Aorta (tissue), 5 donors: ENCODE measurements at regions not wholly inside any gene's neighbourhood (a gene's known extent, or its start where the extent isn't known, plus 50 kb on each side); places are given as distances from the start of the nearest gene placed in this dataset.

Experiments
- ATAC-seq: fragments of 200-7000 bp; cut with Tn5 transposase; one replicate; pipeline ENCODE4 v1.9.1; 2022; ENCODE audit warnings: moderate library complexity; ENCODE audit not compliant: low FRiP score
- DNase-seq, 2 donors: peaks; one replicate each; pipeline ENCODE4 v3.0.0-alpha.2; 2020
- H3K27ac ChIP-seq, 2 donors: one replicate each; pipeline ENCODE4 v1.5.1; 2013; ENCODE audit warnings: low read length in 2 of 2, mild to moderate bottlenecking in 2 of 2, moderate library complexity in 2 of 2, control low read depth in 1 of 2, inconsistent platforms in 1 of 2, low read depth in 1 of 2
- H3K27me3 ChIP-seq, 2 donors: one replicate each; pipeline ENCODE4 v1.6.1; 2013; ENCODE audit warnings: control low read depth in 1 of 2, low read length in 1 of 2, mild to moderate bottlenecking in 1 of 2, moderate library complexity in 1 of 2; ENCODE audit not compliant: insufficient read depth in 2 of 2, control insufficient read depth in 1 of 2
- H3K36me3 ChIP-seq, 2 donors: one replicate each; pipeline ENCODE4 v1.6.1; 2013; ENCODE audit warnings: control low read depth in 1 of 2, low read length in 1 of 2, mild to moderate bottlenecking in 1 of 2; ENCODE audit not compliant: insufficient read depth in 2 of 2, control insufficient read depth in 1 of 2
- H3K4me1 ChIP-seq, 2 donors: one replicate each; pipeline ENCODE4 v1.6.1; 2013; ENCODE audit warnings: low read length in 2 of 2, control low read depth in 1 of 2, mild to moderate bottlenecking in 1 of 2, moderate library complexity in 1 of 2; ENCODE audit not compliant: insufficient read depth in 2 of 2, control insufficient read depth in 1 of 2
- H3K4me3 ChIP-seq, 2 donors: one replicate each; pipeline ENCODE4 v1.5.1; 2013; ENCODE audit warnings: low read length in 2 of 2, control low read depth in 1 of 2, mild to moderate bottlenecking in 1 of 2
- H3K9me3 ChIP-seq: one replicate; pipeline ENCODE4 v1.6.1; 2013; ENCODE audit warnings: mild to moderate bottlenecking, low read length; ENCODE audit not compliant: control insufficient read depth
- WGBS, 2 donors: extraction: QIAGEN DNeasy Blood & Tissue Kit; methylation state at CpG; one replicate each; pipeline ENCODE4 v1.1.7; 2013; 5-methylcytosine and 5-hydroxymethylcytosine counted together
- intact Hi-C, 2 donors: fragments of 100-400 bp; cut with DNase I; formaldehyde crosslinking; loops; one replicate each; pipeline versions ENCODE4 v1.14.2 to v1.15.0; 2022
- donor health status: healthy with polysubstance abuse.
- donor health status: Bipolar disorder and iron deficiency.
- donor health status: DM: no; HTN: no; CAD: no.
- donor health status: DM: no; HTN: no; CAD: no.
- donor health status: DM: yes; HTN: yes; CAD: no.

GRCh38 chr14:29035134-29035533, 268.5 kb downstream of the FOXG1 start:
- Histone ChIP-seq H3K9me3 (no peaks in the 10 kb centered on the region), H3K4me1 (no peaks in the 10 kb centered on the region), H3K27ac (no peak overlapping the region), H3K4me3 (no peak overlapping the region), H3K27me3 (no peaks in the 10 kb centered on the region), H3K36me3 (no peaks in the 10 kb centered on the region)
- DNase-seq (no peak), ATAC-seq (no peak)
- 19 to 36% methylated on average over 3 of the region's 3 CpGs for WGBS, 2 donors
- intact Hi-C loops: no loop called here

- no peaks in the 10 kb centered on the region for H3K36me3 ChIP-seq
- H3K4me3 ChIP-seq: no peak overlapping the region
- H3K27me3 ChIP-seq: no peaks in the 10 kb centered on the region
Observed at GRCh38 chr14:29037411-29037810, 270.8 kb downstream of the FOXG1 start.

GRCh38 chr14:29039171-29039570, 272.6 kb downstream of the FOXG1 start:
- ATAC-seq: no peak
- 47 to 66% methylated on average over 2 of the region's 2 CpGs for WGBS, 2 donors
- Histone ChIP-seq H3K9me3 (no peaks in the 10 kb centered on the region), H3K27me3 (no peaks in the 10 kb centered on the region), H3K4me1 (no peaks in the 10 kb centered on the region), H3K36me3 (no peaks in the 10 kb centered on the region), H3K4me3 (no peak overlapping the region), H3K27ac (no peak overlapping the region)
- intact Hi-C loops: no loop called here
- DNase-seq: no peak

More at GRCh38 chr14:29037411-29037810, 270.8 kb downstream of the FOXG1 start:
- no peak for ATAC-seq
- no peaks in the 10 kb centered on the region for H3K9me3 ChIP-seq
- intact Hi-C loops: no loop called here
- no peak overlapping the region for H3K27ac ChIP-seq
- DNase-seq: no peak
- H3K4me1 ChIP-seq: no peaks in the 10 kb centered on the region

GRCh38 chr14:29042551-29042950, 276.0 kb downstream of the FOXG1 start:
- Histone ChIP-seq H3K36me3 (no peaks in the 10 kb centered on the region), H3K9me3 (no peaks in the 10 kb centered on the region), H3K4me3 (no peak overlapping the region), H3K4me1 (no peaks in the 10 kb centered on the region), H3K27ac (no peak overlapping the region), H3K27me3 (no peaks in the 10 kb centered on the region)
- no peak for DNase-seq
- 41 to 53% methylated on average over 2 of the region's 2 CpGs for WGBS, 2 donors
- no peak for ATAC-seq
- intact Hi-C loops: no loop called here

GRCh38 chr14:29043737-29044136, 277.1 kb downstream of the FOXG1 start:
- Histone ChIP-seq H3K36me3 (no peaks in the 10 kb centered on the region), H3K27ac (no peak overlapping the region), H3K4me1 (no peaks in the 10 kb centered on the region), H3K9me3 (no peaks in the 10 kb centered on the region), H3K4me3 (no peak overlapping the region), H3K27me3 (no peaks in the 10 kb centered on the region)
- DNase-seq (no peak), ATAC-seq (no peak)
- intact Hi-C loops: no loop called here
- 89 to 95% methylated on average over 2 of the region's 2 CpGs for WGBS, 2 donors

- ATAC-seq (no peak), DNase-seq (no peak)
- H3K27ac ChIP-seq: no peak overlapping the region
- H3K9me3 ChIP-seq: no peaks in the 10 kb centered on the region
- H3K27me3 ChIP-seq: no peaks in the 10 kb centered on the region
- no peak overlapping the region for H3K4me3 ChIP-seq
- H3K4me1 ChIP-seq: no peaks in the 10 kb centered on the region
- intact Hi-C loops: no loop called here
- no peaks in the 10 kb centered on the region for H3K36me3 ChIP-seq
- WGBS, 2 donors: 62 to 63% methylated on average over 2 of the region's 2 CpGs
Observed at GRCh38 chr14:29045237-29045636, 278.6 kb downstream of the FOXG1 start.

GRCh38 chr14:29054119-29054518, 287.5 kb downstream of the FOXG1 start:
- no peak for ATAC-seq
- DNase-seq: no peak
- Histone ChIP-seq H3K4me3 (no peak overlapping the region), H3K36me3 (no peaks in the 10 kb centered on the region), H3K27ac (no peak overlapping the region), H3K27me3 (no peaks in the 10 kb centered on the region), H3K4me1 (no peaks in the 10 kb centered on the region), H3K9me3 (no peaks in the 10 kb centered on the region)
- intact Hi-C loops: no loop called here
- WGBS, 2 donors: 70 to 74% methylated on average over 2 of the region's 2 CpGs

GRCh38 chr14:29056041-29056566, 289.5 kb downstream of the FOXG1 start:
- DNase-seq: no peak
- 71 to 76% methylated on average over 6 of the region's 6 CpGs for WGBS, 2 donors

GRCh38 chr14:29061702-29062101, 295.1 kb downstream of the FOXG1 start:
- Histone ChIP-seq H3K4me3 (no peak overlapping the region), H3K9me3 (no peaks in the 10 kb centered on the region), H3K36me3 (no peaks in the 10 kb centered on the region), H3K27me3 (no peaks in the 10 kb centered on the region), H3K4me1 (no peaks in the 10 kb centered on the region), H3K27ac (no peak overlapping the region)
- DNase-seq (no peak), ATAC-seq (no peak)
- WGBS, 2 donors: 78 to 85% methylated on average over 2 of the region's 2 CpGs
- intact Hi-C loops: no loop called here

More at GRCh38 chr14:29056041-29056566, 289.5 kb downstream of the FOXG1 start:
- Histone ChIP-seq H3K4me3 (no peak overlapping the region), H3K36me3 (no peaks in the 10 kb centered on the region), H3K4me1 (no peaks in the 10 kb centered on the region), H3K27ac (no peak overlapping the region), H3K9me3 (no peaks in the 10 kb centered on the region), H3K27me3 (no peaks in the 10 kb centered on the region)
- no peak for ATAC-seq
- intact Hi-C loops: no loop called here
